Nephron (organoid): ENCODE measurements at regions not wholly inside any gene's neighbourhood (a gene's known extent, or its start where the extent isn't known, plus 50 kb on each side); places are given as distances from the start of the nearest gene placed in this dataset.

Experiments
- H3K27ac Mint-ChIP-seq, 3 experiments: 2 replicates each; pipeline ENCODE4 v1.8.0; 2020; ENCODE audit warnings: mixed read lengths in 3 of 3, mild to moderate bottlenecking in 2 of 3, moderate library complexity in 1 of 3
- H3K27me3 Mint-ChIP-seq: 2 replicates; pipeline ENCODE4 v1.8.0; 2021; ENCODE audit warnings: low read depth, mild to moderate bottlenecking, moderate library complexity, mixed read lengths
- H3K36me3 Mint-ChIP-seq: 2 replicates; pipeline ENCODE4 v1.8.0; 2020; ENCODE audit warnings: low read depth, mixed read lengths
- H3K4me1 Mint-ChIP-seq: 2 replicates; pipeline ENCODE4 v1.8.0; 2020; ENCODE audit warnings: mixed read lengths
- H3K4me3 Mint-ChIP-seq, 3 experiments: 2 replicates each; pipeline ENCODE4 v1.8.0; 2020; ENCODE audit warnings: mild to moderate bottlenecking in 3 of 3, mixed read lengths in 3 of 3, moderate library complexity in 2 of 3
- H3K9me3 Mint-ChIP-seq: 2 replicates; pipeline ENCODE4 v1.8.0; 2020; ENCODE audit warnings: mixed read lengths
- CTCF ChIP-seq, 3 experiments: fragments of 200-600 bp; sonication (generic); IDR thresholded peaks; one replicate each; pipeline ENCODE4 v1.5.0; 2021; ENCODE audit warnings: antibody characterized with exemption in 3 of 3; ENCODE audit not compliant: unreplicated experiment in 3 of 3

DNA sequence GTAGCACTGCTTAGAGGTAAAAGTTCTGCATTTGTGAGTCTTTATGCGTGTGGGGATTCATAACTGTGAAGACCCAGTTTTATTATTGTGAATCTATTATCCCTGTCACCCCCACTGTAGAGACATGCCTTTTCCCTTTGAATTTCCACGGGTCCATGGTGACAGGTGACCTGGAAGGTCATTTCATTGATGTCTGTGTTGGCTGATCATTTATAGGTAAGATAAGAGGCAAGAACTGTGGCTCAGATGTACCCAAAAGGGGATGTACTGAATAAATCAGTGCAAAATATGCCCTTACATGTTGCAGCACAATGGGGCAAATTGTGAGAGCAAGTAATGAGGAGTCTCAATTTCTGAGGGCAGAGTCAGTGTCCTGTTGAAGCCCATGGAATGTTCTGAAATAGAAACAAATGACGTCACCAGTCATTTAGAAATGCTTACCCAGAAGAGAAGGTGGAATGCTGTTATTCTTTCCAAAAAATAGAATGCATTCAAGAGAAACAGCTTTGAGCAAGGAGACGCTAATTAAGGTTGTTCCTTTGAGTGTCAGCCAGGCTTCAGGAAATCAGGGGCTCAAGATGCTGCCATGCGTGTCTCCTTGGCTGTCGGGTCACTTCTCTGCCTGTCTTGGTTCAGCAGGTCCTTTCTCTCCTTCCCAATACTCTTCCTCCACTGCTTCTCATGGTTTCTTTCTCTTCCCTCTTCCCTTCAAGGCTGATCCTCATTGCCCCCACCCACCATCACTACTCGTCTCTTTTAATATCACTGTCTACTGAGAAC is 118.7 kb upstream of the E2F8 start:
- no peak for TF ChIP-seq CTCF (IDR thresholded peaks at IDR 0.05; ENCODE audit: unreplicated experiment in 3 of 3)
- H3K4me1 Mint-ChIP-seq: no peaks in the 10 kb centered on the region
- no peak overlapping the region for H3K4me3 Mint-ChIP-seq
- H3K27me3 Mint-ChIP-seq: peaks cover 51% of the 10 kb centered on the region
- H3K36me3 Mint-ChIP-seq: no peaks in the 10 kb centered on the region
- H3K27ac Mint-ChIP-seq: no peak overlapping the region
- no peaks in the 10 kb centered on the region for H3K9me3 Mint-ChIP-seq

DNA sequence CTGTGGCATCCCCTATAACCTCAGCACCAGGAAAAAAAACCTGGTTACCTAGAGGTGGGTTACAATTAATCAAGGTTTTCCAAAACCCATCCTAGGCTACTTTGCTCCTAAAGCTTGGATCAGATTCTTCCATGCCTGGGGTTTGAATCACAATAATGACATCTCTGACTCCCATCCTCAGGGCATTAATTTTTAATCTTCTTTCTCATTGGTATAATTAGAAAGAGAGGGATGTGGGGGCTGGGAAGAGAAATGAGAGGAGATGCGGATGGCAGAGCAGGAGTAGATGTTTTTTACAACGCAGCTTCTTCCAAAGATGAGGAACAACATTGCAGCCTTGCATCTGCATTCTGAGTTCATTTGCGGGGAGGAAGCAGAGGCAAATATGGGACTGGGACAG is 117.2 kb upstream of the E2F8 start:
- H3K36me3 Mint-ChIP-seq: no peaks in the 10 kb centered on the region
- peaks cover 2% of the 10 kb centered on the region for H3K4me1 Mint-ChIP-seq
- H3K27me3 Mint-ChIP-seq: peaks cover 45% of the 10 kb centered on the region
- H3K4me3 Mint-ChIP-seq: no peak overlapping the region
- no peak for TF ChIP-seq CTCF (IDR thresholded peaks at IDR 0.05; ENCODE audit: unreplicated experiment in 3 of 3)
- H3K9me3 Mint-ChIP-seq: no peaks in the 10 kb centered on the region
- no peak overlapping the region for H3K27ac Mint-ChIP-seq

GRCh38 chr11:19355601-19356000 is 114.9 kb upstream of the E2F8 start:
- Mint-ChIP-seq H3K4me1 (peaks cover 22% of the 10 kb centered on the region), H3K36me3 (no peaks in the 10 kb centered on the region), H3K27me3 (peaks cover 61% of the 10 kb centered on the region), H3K9me3 (peaks cover 2% of the 10 kb centered on the region), H3K27ac (no peak overlapping the region), H3K4me3 (no peak overlapping the region)
- TF ChIP-seq CTCF (IDR thresholded peaks at IDR 0.05; ENCODE audit: unreplicated experiment in 3 of 3): no peak

DNA sequence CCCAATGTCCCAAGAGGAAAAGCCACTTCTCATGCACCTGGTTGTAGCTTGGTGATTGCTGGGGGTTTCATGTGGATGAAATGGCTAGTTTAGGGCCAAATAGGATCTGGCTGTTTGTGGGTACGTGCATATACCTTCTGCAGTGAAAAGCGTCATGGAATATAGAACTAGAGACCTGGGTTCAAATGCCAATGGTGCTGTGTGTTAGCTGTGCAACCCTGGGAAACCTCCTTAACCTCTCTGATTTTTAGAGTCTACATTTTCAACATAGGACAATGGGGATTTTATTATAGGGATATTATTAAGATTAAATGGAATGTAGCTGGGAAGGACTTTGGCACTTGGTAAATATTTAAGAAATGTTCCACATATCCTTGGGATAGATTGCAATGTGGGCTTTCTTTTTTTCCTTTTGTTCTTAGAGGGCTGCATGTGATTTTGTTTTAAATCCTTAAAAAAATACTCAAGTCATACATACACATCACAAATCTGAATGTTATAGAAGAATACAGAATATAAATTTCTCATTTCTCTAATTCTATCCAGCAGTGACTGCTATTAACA is 112.6 kb upstream of the E2F8 start:
- peak overlapping the region in 1 of 3 experiments; percentile 29 for H3K27ac Mint-ChIP-seq
- peaks cover 84% of the 10 kb centered on the region for H3K27me3 Mint-ChIP-seq
- no peak overlapping the region for H3K4me3 Mint-ChIP-seq
- peaks cover 2% of the 10 kb centered on the region for H3K9me3 Mint-ChIP-seq
- H3K4me1 Mint-ChIP-seq: peaks cover 34% of the 10 kb centered on the region
- no peak for TF ChIP-seq CTCF (IDR thresholded peaks at IDR 0.05; ENCODE audit: unreplicated experiment in 3 of 3)
- H3K36me3 Mint-ChIP-seq: no peaks in the 10 kb centered on the region

DNA sequence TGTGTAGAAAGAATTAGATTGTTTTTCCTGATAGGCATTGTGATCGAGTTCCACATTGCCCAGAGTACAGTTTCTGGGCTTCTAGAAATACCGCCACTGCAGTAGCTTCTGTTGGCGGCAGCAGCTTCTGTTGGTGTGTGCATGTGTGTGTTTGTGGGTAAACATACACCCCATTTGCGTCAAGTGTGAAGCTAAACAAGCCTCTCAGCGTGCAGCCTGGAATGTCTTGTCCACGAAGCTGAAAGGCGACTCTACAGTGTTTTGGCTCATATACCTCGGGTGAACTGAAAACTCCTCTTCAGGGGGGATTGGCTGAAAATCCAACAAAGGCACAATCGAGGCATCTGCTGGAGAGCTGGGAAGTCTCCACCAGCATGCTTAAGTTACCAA is 112.0 kb upstream of the E2F8 start:
- Mint-ChIP-seq H3K4me3 (no peak overlapping the region), H3K27me3 (peaks cover 84% of the 10 kb centered on the region), H3K36me3 (no peaks in the 10 kb centered on the region), H3K4me1 (peaks cover 36% of the 10 kb centered on the region), H3K9me3 (peaks cover 2% of the 10 kb centered on the region), H3K27ac (peak overlapping the region in 1 of 3 experiments; percentile 29)
- TF ChIP-seq CTCF (IDR thresholded peaks at IDR 0.05; ENCODE audit: unreplicated experiment in 3 of 3): no peak
